C4-2B (cell line): ENCODE measurements at regions not wholly inside any gene's neighbourhood (a gene's known extent, or its start where the extent isn't known, plus 50 kb on each side); places are given as distances from the start of the nearest gene placed in this dataset.

Experiments used
- CTCF ChIP-seq: fragments of 450-650 bp; conservative IDR thresholded peaks from 2 replicates; pipeline ENCODE4 v1.5.1; 2017; ENCODE audit warnings: mild to moderate bottlenecking
- ZFX ChIP-seq: fragments of 450-650 bp; IDR thresholded peaks from 2 replicates; pipeline ENCODE4 v1.6.1; 2017

GRCh38 chr7:91787931-91788330 is 92.6 kb downstream of the MTERF1 start:
- no peak for TF ChIP-seq CTCF
- TF ChIP-seq ZFX = no peak
